Neural progenitor cell (in vitro differentiated cells): ENCODE measurements at regions not wholly inside any gene's neighbourhood (a gene's known extent, or its start where the extent isn't known, plus 50 kb on each side); places are given as distances from the start of the nearest gene placed in this dataset.

Experiments
- DNase-seq: peaks from one replicate; pipeline ENCODE4 v3.0.0-alpha.2; 2016; ENCODE audit warnings: low spot score
- H2AFZ ChIP-seq: fragments of 200-600 bp; sonication (generic); replicated peaks from 2 replicates; pipeline ENCODE4 v1.6.1; 2016; ENCODE audit warnings: antibody characterized with exemption
- H3F3A ChIP-seq: fragments of 200-600 bp; sonication (generic); 2 replicates; pipeline ENCODE4 v1.6.1; 2016; ENCODE audit warnings: antibody characterized with exemption, low read depth
- H3K27ac ChIP-seq: fragments of 200-600 bp; sonication (generic); 2 replicates; pipeline ENCODE4 v1.5.1; 2016; ENCODE audit warnings: mild to moderate bottlenecking
- H3K27me3 ChIP-seq: fragments of 200-600 bp; sonication (generic); 2 replicates; pipeline ENCODE4 v1.6.1; 2016; ENCODE audit warnings: mild to moderate bottlenecking, moderate library complexity
- H3K36me3 ChIP-seq: fragments of 200-600 bp; sonication (generic); 2 replicates; pipeline ENCODE4 v1.5.1; 2016
- H3K4me1 ChIP-seq: fragments of 200-600 bp; sonication (generic); 2 replicates; pipeline ENCODE4 v1.6.1; 2016; ENCODE audit warnings: mixed run types
- H3K4me2 ChIP-seq: fragments of 200-600 bp; sonication (generic); 2 replicates; pipeline ENCODE4 v1.6.1; 2016
- H3K4me3 ChIP-seq: fragments of 200-600 bp; sonication (generic); 2 replicates; pipeline ENCODE4 v1.5.1; 2016
- H3K79me2 ChIP-seq: fragments of 200-600 bp; sonication (generic); 2 replicates; pipeline ENCODE4 v1.6.1; 2016; ENCODE audit warnings: low read depth
- H3K9ac ChIP-seq: fragments of 200-600 bp; sonication (generic); 2 replicates; pipeline ENCODE4 v1.6.1; 2016
- H3K9me3 ChIP-seq: fragments of 200-600 bp; sonication (generic); 2 replicates; pipeline ENCODE4 v1.5.1; 2016; ENCODE audit warnings: low read depth
- H4K20me1 ChIP-seq: fragments of 200-600 bp; sonication (generic); 2 replicates; pipeline ENCODE4 v1.6.1; 2016; ENCODE audit warnings: low read depth
- H3K27ac Mint-ChIP-seq: 3 replicates; pipeline ENCODE4 v1.8.0; 2021; ENCODE audit warnings: mixed read lengths
- H3K27me3 Mint-ChIP-seq: 2 replicates; pipeline ENCODE4 v1.8.0; 2022; ENCODE audit warnings: low read depth, mild to moderate bottlenecking, inconsistent platforms, moderate library complexity, mixed read lengths; ENCODE audit not compliant: insufficient read depth
- H3K36me3 Mint-ChIP-seq: 3 replicates; pipeline ENCODE4 v1.8.0; 2021; ENCODE audit warnings: mixed read lengths
- H3K4me1 Mint-ChIP-seq: 3 replicates; pipeline ENCODE4 v1.8.0; 2021; ENCODE audit warnings: mixed read lengths
- H3K4me3 Mint-ChIP-seq: 3 replicates; pipeline ENCODE4 v1.8.0; 2021; ENCODE audit warnings: mild to moderate bottlenecking, moderate library complexity, mixed read lengths
- H3K9me3 Mint-ChIP-seq: 3 replicates; pipeline ENCODE4 v1.8.0; 2020; ENCODE audit warnings: mixed read lengths
- EZH2 ChIP-seq: fragments of 200-600 bp; sonication (generic); IDR thresholded peaks from 2 replicates; pipeline ENCODE4 v1.6.1; 2017; ENCODE audit warnings: antibody characterized with exemption, mild to moderate bottlenecking, moderate library complexity
- EZH2phosphoT487 ChIP-seq: fragments of 200-600 bp; sonication (generic); IDR thresholded peaks from 2 replicates; pipeline ENCODE4 v1.6.1; 2017; ENCODE audit warnings: antibody characterized with exemption
- TF ChIP-seq, protein P1 (sequence below): fragments of 200-600 bp; sonication (generic); IDR thresholded peaks from 2 replicates; pipeline ENCODE4 v1.5.1; 2017; ENCODE audit warnings: antibody characterized with exemption, mild to moderate bottlenecking

- Mint-ChIP-seq H3K4me1 (no peaks in the 10 kb centered on the region), H3K9me3 (no peaks in the 10 kb centered on the region), H3K27me3 (no peaks in the 10 kb centered on the region), H3K4me3 (no peak overlapping the region), H3K36me3 (no peaks in the 10 kb centered on the region), H3K27ac (no peak overlapping the region)
- Histone ChIP-seq H3K4me3 (no peak overlapping the region), H3K36me3 (no peaks in the 10 kb centered on the region), H3K27ac (no peak overlapping the region), H2AFZ (no peak overlapping the region), H3K9ac (no peak overlapping the region), H3K79me2 (no peaks in the 10 kb centered on the region), H3K9me3 (no peaks in the 10 kb centered on the region), H3K4me1 (peaks cover 20% of the 10 kb centered on the region), H3K4me2 (no peak overlapping the region), H3F3A (no peaks in the 10 kb centered on the region), H4K20me1 (no peaks in the 10 kb centered on the region), H3K27me3 (no peaks in the 10 kb centered on the region)
- TF ChIP-seq, protein P1, sequence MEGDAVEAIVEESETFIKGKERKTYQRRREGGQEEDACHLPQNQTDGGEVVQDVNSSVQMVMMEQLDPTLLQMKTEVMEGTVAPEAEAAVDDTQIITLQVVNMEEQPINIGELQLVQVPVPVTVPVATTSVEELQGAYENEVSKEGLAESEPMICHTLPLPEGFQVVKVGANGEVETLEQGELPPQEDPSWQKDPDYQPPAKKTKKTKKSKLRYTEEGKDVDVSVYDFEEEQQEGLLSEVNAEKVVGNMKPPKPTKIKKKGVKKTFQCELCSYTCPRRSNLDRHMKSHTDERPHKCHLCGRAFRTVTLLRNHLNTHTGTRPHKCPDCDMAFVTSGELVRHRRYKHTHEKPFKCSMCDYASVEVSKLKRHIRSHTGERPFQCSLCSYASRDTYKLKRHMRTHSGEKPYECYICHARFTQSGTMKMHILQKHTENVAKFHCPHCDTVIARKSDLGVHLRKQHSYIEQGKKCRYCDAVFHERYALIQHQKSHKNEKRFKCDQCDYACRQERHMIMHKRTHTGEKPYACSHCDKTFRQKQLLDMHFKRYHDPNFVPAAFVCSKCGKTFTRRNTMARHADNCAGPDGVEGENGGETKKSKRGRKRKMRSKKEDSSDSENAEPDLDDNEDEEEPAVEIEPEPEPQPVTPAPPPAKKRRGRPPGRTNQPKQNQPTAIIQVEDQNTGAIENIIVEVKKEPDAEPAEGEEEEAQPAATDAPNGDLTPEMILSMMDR: no peak
- TF ChIP-seq EZH2phosphoT487 (no peak), EZH2 (no peak)
- DNase-seq: no peak
Observed at GRCh38 chr2:58515827-58516573, 274.9 kb upstream of the FANCL start.

GRCh38 chr2:58514252-58514651 is 273.1 kb upstream of the FANCL start:
- no peak overlapping the region for H3K27ac ChIP-seq
- H3K9me3 Mint-ChIP-seq: no peaks in the 10 kb centered on the region
- H3F3A ChIP-seq: no peaks in the 10 kb centered on the region
- no peak overlapping the region for H3K27ac Mint-ChIP-seq
- no peak for DNase-seq
- H3K4me3 ChIP-seq: no peak overlapping the region
- no peaks in the 10 kb centered on the region for H3K9me3 ChIP-seq
- H3K36me3 ChIP-seq: no peaks in the 10 kb centered on the region
- H4K20me1 ChIP-seq: no peaks in the 10 kb centered on the region
- TF ChIP-seq EZH2phosphoT487 (no peak), EZH2 (no peak)
- TF ChIP-seq, protein P1: no peak
- H3K4me2 ChIP-seq: no peak overlapping the region
- no peak overlapping the region for H3K4me3 Mint-ChIP-seq
- no peak overlapping the region for H3K9ac ChIP-seq
- H2AFZ ChIP-seq: no peak overlapping the region
- H3K36me3 Mint-ChIP-seq: no peaks in the 10 kb centered on the region
- H3K4me1 ChIP-seq: peaks cover 13% of the 10 kb centered on the region
- H3K27me3 Mint-ChIP-seq: no peaks in the 10 kb centered on the region
- no peaks in the 10 kb centered on the region for H3K27me3 ChIP-seq
- no peaks in the 10 kb centered on the region for H3K79me2 ChIP-seq
- H3K4me1 Mint-ChIP-seq: no peaks in the 10 kb centered on the region

DNA sequence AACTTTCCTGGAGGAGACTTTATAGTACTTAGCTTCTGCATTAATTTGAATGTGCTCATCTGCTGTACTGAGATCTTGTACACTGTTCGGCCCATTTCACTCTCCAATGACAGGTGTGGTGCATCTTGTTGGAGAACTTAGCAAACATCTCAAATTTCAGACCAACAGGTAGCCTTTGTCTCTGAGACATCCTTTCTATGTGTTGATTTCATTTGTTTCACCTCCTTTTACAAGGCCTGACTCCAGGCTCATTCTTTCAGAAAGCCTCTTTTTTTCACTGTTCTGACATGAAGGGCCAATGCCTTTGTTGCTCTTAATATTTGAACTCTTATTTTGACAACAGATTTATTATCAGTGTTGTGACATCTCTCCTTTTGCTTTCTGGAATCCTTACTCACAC is 271.8 kb upstream of the FANCL start:
- no peak overlapping the region for H3K27ac Mint-ChIP-seq
- no peaks in the 10 kb centered on the region for H4K20me1 ChIP-seq
- H3K36me3 Mint-ChIP-seq: no peaks in the 10 kb centered on the region
- H3K79me2 ChIP-seq: no peaks in the 10 kb centered on the region
- no peaks in the 10 kb centered on the region for H3K36me3 ChIP-seq
- H3K4me2 ChIP-seq: no peak overlapping the region
- no peak for DNase-seq
- no peak overlapping the region for H2AFZ ChIP-seq
- H3K27me3 ChIP-seq: no peaks in the 10 kb centered on the region
- no peak overlapping the region for H3K4me3 ChIP-seq
- H3K4me1 Mint-ChIP-seq: peaks cover 4% of the 10 kb centered on the region
- H3F3A ChIP-seq: no peaks in the 10 kb centered on the region
- H3K4me3 Mint-ChIP-seq: no peak overlapping the region
- H3K4me1 ChIP-seq: peaks cover 17% of the 10 kb centered on the region
- H3K9me3 Mint-ChIP-seq: no peaks in the 10 kb centered on the region
- no peaks in the 10 kb centered on the region for H3K9me3 ChIP-seq
- H3K9ac ChIP-seq: no peak overlapping the region
- H3K27me3 Mint-ChIP-seq: no peaks in the 10 kb centered on the region
- no peak overlapping the region for H3K27ac ChIP-seq
- TF ChIP-seq EZH2: no peak
- TF ChIP-seq, protein P1: no peak
- TF ChIP-seq EZH2phosphoT487: no peak
